GM12872 (cell line): ENCODE measurements at regions not wholly inside any gene's neighbourhood (a gene's known extent, or its start where the extent isn't known, plus 50 kb on each side); places are given as distances from the start of the nearest gene placed in this dataset.

ENCODE experiments used
- TF ChIP-seq, protein P1 (sequence below): IDR thresholded peaks from 3 replicates; pipeline ENCODE4 v1.5.1; 2011; ENCODE audit warnings: low read depth, mild to moderate bottlenecking, low read length, moderate library complexity; ENCODE audit not compliant: insufficient read depth

DNA sequence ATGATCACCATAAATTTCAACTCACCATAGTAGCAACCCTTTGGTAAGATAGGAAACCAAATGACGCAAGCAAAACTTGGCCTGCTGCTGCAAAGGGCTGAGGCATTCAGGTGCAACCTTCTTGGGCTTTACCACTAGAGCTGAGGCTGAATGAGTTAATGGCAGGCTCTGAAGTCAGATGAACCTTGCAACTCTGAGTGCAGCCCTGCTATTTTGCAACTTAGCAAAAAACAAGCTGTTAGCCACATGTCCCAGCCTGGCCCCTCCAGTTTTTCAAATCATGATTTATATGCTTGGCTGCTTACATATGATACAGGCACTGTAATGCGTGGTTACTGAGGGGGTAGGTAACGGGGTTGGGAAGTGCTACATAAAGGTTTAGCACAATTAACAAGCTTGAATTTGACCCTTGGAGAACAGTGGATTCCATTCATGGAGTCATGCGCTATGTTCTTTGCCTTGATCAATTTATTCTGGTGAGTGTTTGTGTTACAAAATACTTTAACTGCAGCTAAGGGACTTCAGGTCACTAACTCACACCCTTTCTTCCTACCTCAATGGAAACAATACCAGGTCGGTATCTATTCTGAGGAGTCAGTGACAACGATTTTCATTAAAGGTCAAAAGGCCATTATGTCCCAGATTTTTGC, 80.5 kb upstream of the PPARGC1A start:
- TF ChIP-seq, protein P1, sequence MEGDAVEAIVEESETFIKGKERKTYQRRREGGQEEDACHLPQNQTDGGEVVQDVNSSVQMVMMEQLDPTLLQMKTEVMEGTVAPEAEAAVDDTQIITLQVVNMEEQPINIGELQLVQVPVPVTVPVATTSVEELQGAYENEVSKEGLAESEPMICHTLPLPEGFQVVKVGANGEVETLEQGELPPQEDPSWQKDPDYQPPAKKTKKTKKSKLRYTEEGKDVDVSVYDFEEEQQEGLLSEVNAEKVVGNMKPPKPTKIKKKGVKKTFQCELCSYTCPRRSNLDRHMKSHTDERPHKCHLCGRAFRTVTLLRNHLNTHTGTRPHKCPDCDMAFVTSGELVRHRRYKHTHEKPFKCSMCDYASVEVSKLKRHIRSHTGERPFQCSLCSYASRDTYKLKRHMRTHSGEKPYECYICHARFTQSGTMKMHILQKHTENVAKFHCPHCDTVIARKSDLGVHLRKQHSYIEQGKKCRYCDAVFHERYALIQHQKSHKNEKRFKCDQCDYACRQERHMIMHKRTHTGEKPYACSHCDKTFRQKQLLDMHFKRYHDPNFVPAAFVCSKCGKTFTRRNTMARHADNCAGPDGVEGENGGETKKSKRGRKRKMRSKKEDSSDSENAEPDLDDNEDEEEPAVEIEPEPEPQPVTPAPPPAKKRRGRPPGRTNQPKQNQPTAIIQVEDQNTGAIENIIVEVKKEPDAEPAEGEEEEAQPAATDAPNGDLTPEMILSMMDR: no peak

DNA sequence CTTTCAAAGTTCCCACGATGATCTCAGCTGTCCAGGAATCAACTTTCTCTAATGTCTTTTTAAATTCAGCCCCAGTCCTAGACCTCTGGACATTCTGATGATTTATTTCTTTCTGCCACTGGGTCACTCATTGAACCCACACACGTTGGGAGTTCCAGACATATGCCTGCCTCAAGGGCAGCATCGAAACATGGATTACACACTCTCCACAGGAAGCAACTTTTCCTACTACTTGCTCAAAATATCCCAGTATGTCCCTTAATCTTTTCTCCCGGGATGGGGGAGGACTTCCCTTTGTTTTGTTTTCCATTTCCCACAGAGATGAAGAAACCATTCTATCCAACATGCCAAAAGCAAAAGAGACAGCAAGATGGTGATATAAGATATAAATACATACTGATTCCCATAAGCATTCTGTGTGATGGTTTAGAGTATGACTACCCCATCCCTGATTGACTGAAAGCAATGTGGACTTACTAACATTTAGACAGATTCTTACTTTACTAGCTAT, 79.8 kb upstream of the PPARGC1A start:
- TF ChIP-seq, protein P1: no peak

DNA sequence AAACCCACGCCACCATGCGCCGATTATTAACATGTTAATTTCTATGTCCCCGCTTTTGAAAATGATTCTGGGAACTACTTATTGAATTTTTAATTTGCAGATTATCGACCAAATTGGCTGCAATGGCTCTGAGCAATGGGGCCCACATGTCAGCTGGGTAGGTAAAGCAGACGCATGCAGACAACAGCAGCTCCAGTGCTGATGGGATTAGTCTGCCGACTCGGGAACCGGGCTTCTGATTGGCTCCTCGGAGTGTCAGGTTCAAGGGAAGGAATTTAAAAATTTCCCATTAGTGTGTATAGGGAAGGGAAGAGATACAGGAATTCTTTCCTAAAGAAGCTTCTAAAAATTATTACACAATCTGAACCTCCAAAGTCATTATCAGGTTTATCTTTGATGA, 77.4 kb upstream of the PPARGC1A start:
- TF ChIP-seq, protein P1: no peak

DNA sequence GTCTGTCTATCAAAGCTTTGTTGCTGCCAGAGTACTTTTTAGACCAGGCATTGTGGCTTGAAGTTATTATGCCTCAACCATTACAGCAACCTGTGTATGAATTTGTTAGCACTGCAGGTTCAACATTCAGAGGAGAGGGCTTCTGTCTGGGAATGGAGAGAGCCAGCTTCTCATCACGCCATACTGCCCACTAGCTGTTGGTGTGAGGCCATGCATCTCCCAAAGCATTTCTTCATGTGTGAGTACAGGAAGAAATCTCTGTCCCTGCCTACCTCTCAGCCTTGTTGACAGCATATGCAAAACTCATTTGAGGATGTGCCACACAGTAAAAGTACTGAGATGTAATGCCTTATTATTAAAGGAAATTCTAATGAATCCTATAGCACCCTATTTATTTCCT, 76.9 kb upstream of the PPARGC1A start:
- TF ChIP-seq, protein P1: peak; percentile 45; the same call in 2 of the 3 replicates

DNA sequence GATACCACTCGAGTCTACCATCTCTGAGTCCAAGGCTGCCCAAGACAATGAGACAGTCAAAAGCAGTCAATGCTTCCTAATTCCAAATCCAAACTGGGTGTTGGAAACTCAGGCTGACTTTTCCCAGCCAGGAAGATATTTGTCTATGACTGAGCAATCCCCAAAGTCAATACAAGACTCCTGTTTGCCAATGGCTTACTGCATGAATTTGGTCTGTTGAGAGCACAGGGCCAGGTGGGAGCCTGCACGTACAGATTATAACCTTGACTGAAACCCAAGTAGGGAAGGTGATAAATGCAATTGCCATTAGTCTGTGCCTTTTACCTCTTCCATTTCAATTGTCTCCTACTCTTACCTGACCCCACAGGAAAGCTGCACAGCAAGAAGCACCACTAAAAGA, 72.6 kb upstream of the PPARGC1A start:
- TF ChIP-seq, protein P1: no peak

DNA sequence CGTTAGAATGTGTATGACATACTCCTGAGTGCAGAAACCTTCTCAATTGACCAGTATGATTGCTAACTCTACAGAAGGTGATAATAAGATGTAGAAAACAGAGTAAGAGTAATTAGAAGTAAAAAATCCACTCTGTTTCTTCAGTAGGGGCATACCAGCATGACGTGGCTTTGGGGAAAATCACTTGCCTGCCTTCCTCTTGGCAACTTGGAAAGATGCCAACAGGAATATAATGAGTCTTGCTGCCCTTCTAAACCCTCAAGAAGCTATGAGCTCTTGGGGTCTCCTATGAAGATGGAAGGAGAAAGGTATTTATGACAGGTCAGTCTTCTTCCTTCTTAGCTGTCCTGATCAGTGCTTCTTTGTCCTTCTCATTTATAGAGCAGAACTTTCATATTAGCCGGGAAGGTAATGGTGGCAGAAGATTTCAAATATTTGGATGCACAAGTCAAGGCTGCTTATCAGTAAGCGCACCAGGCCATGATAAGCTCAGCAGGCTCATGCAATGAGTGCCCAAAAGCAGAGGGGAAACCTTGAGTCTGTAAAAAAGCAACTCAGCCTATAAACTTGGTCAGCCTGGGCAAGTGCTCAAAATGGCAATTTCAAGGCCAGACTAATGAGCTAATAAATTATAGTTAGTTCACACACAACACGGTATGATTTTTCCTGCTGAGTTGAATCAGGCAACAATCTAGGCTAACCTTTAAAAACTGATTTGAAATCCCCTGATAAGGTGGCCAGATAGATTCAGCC, 69.7 kb upstream of the PPARGC1A start:
- TF ChIP-seq, protein P1: no peak

DNA sequence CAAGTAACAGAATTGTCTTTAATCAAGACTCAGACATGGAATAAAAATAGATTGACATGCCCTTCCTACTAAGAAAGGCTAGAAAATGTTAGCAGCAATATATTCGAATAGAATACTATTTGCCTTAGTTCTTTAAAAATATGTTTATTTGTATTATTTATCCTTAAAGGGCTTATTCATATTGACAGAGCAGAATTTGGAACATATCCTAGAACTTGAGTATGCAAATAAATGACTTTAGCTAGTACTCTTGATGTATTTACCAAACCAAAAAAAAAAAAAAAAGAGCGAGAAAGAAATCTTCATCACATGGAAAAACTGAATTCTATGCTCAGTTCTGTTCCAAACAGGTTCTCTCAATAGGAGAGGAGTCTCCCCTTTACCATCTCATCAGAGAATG, 68.9 kb upstream of the PPARGC1A start:
- TF ChIP-seq, protein P1: no peak
